ENCODE measurements at regions not wholly inside any gene's neighbourhood (a gene's known extent, or its start where the extent isn't known, plus 50 kb on each side); places are given as distances from the start of the nearest gene placed in this dataset.

GRCh38 chr10:89120931-89121763, 86.0 kb downstream of the CH25H start:
- TF ChIP-seq, protein P1, sequence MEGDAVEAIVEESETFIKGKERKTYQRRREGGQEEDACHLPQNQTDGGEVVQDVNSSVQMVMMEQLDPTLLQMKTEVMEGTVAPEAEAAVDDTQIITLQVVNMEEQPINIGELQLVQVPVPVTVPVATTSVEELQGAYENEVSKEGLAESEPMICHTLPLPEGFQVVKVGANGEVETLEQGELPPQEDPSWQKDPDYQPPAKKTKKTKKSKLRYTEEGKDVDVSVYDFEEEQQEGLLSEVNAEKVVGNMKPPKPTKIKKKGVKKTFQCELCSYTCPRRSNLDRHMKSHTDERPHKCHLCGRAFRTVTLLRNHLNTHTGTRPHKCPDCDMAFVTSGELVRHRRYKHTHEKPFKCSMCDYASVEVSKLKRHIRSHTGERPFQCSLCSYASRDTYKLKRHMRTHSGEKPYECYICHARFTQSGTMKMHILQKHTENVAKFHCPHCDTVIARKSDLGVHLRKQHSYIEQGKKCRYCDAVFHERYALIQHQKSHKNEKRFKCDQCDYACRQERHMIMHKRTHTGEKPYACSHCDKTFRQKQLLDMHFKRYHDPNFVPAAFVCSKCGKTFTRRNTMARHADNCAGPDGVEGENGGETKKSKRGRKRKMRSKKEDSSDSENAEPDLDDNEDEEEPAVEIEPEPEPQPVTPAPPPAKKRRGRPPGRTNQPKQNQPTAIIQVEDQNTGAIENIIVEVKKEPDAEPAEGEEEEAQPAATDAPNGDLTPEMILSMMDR (IDR thresholded peaks at IDR 0.05 in 8 of 11, conservative IDR thresholded peaks at IDR 0.05 in 3 of 11): no peak
- no peak for TF ChIP-seq POLR2A (IDR thresholded peaks at IDR 0.05)
- TF ChIP-seq POLR2AphosphoS5 (IDR thresholded peaks at IDR 0.05): no peak
- Histone ChIP-seq H3K27me3 (replicated peaks in 1 of 7) (no peaks in the 10 kb centered on the region), H3K27ac (peak overlapping the region in 1 of 8 donors; percentile 73), H3K9me3 (no peaks in the 10 kb centered on the region), H3K36me3 (no peaks in the 10 kb centered on the region), H3K4me3 (no peak overlapping the region), H3K4me1 (peaks cover 0 to 10% (median 3%) of the 10 kb centered on the region in 6 donors)
- WGBS, 5 donors: 74 to 85% (median 75%) methylated on average over 5 of the region's 5 CpGs
- intact Hi-C loops (cut with DNase I; ENCODE audit: low total_unique reads): no loop called here
- no peak for DNase-seq

DNA sequence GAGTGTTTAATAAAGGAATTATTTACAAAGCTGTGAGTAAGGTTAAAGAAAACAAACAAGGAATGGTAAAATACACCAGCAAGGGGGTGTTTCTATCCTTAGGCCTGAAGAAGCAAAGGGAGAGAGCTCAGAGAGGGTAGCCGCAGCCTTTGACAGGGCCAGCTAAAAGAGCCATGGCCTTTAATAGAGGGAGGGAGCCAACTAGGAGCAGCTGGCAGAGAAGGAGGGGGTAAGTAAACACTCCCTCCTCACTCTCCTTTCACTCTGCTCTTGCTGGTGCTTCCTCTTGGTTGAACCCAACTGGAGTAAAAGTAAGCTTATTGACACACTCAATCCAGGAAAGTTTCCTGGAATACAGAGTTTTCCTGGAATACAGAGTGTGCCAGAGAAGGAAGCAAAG, 87.5 kb downstream of the CH25H start:
- Histone ChIP-seq H3K4me3 (no peak overlapping the region), H3K9me3 (no peaks in the 10 kb centered on the region), H3K27me3 (replicated peaks in 1 of 7) (no peaks in the 10 kb centered on the region), H3K27ac (no peak overlapping the region), H3K4me1 (peaks cover 0 to 10% (median 3%) of the 10 kb centered on the region in 6 donors), H3K36me3 (no peaks in the 10 kb centered on the region)
- intact Hi-C loops (cut with DNase I; ENCODE audit: low total_unique reads): no loop called here
- no peak for DNase-seq
- WGBS, 5 donors: 90 to 100% (median 94%) methylated on average over 1 of the region's 1 CpG
- TF ChIP-seq, protein P1 (IDR thresholded peaks at IDR 0.05 in 8 of 11, conservative IDR thresholded peaks at IDR 0.05 in 3 of 11): no peak
- TF ChIP-seq POLR2A (IDR thresholded peaks at IDR 0.05) (no peak), POLR2AphosphoS5 (IDR thresholded peaks at IDR 0.05) (no peak)

GRCh38 chr10:89118091-89118490, 89.0 kb downstream of the CH25H start:
- intact Hi-C loops (cut with DNase I; ENCODE audit: low total_unique reads): no loop called here
- DNase-seq: no peak
- Histone ChIP-seq H3K4me1 (peaks cover 0 to 10% (median 2%) of the 10 kb centered on the region in 6 donors), H3K9me3 (no peaks in the 10 kb centered on the region), H3K27ac (no peak overlapping the region), H3K27me3 (replicated peaks in 1 of 7) (no peaks in the 10 kb centered on the region), H3K36me3 (no peaks in the 10 kb centered on the region), H3K4me3 (no peak overlapping the region)
- WGBS, 5 donors: 0 to 86% (median 48%) methylated on average over 1 of the region's 1 CpG
- no peak for TF ChIP-seq POLR2AphosphoS5 (IDR thresholded peaks at IDR 0.05)

GRCh38 chr10:89115876-89116627, 91.1 kb downstream of the CH25H start:
- no peaks in the 10 kb centered on the region for H3K36me3 ChIP-seq
- peaks cover 0 to 3% (median 0%) of the 10 kb centered on the region in 6 donors for H3K4me1 ChIP-seq
- WGBS, 5 donors: 93 to 95% (median 95%) methylated on average over 9 of the region's 9 CpGs
- no peak overlapping the region for H3K27ac ChIP-seq
- no peak overlapping the region for H3K4me3 ChIP-seq
- intact Hi-C loops (cut with DNase I; ENCODE audit: low total_unique reads): no loop called here
- TF ChIP-seq, protein P1 (IDR thresholded peaks at IDR 0.05 in 8 of 11, conservative IDR thresholded peaks at IDR 0.05 in 3 of 11): no peak
- TF ChIP-seq POLR2AphosphoS5 (IDR thresholded peaks at IDR 0.05) (no peak), POLR2A (IDR thresholded peaks at IDR 0.05) (no peak)
- no peaks in the 10 kb centered on the region for H3K9me3 ChIP-seq
- DNase-seq: no peak
- no peaks in the 10 kb centered on the region for H3K27me3 ChIP-seq (replicated peaks in 1 of 7)

Data from spleen (tissue), 11 donors.